ENCODE measurements at regions not wholly inside any gene's neighbourhood (a gene's known extent, or its start where the extent isn't known, plus 50 kb on each side); places are given as distances from the start of the nearest gene placed in this dataset.

DNA sequence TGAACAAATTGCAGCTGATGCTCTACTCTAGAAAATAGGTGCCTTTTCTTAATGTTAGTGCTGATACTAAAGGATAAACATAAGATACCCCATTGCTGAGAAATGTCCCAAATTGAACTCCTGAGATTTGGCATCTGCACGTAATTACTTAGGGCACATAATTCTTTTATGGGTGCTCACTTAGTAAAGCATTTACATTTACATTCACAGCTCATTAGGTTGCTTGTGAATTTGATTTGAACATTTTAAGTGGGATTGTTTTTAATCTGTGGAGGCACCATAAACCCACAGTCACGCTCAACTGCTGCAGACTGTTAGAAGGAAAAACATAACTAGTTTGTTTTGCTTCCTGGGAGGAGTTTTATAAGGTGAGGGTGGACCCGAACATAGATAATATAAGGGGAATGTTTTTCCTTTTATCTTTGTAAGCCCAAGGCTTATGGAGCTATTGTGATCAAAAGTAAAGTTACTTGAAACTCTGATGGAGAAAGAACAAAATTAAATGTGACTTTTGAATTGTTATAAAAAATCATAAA lies 560.8 kb downstream of the REEP3 start:
- DNase-seq (ENCODE audit: low read depth): no peak
- H3K4me3 ChIP-seq (ENCODE audit: low read depth, low read length): no peak overlapping the region

DNA sequence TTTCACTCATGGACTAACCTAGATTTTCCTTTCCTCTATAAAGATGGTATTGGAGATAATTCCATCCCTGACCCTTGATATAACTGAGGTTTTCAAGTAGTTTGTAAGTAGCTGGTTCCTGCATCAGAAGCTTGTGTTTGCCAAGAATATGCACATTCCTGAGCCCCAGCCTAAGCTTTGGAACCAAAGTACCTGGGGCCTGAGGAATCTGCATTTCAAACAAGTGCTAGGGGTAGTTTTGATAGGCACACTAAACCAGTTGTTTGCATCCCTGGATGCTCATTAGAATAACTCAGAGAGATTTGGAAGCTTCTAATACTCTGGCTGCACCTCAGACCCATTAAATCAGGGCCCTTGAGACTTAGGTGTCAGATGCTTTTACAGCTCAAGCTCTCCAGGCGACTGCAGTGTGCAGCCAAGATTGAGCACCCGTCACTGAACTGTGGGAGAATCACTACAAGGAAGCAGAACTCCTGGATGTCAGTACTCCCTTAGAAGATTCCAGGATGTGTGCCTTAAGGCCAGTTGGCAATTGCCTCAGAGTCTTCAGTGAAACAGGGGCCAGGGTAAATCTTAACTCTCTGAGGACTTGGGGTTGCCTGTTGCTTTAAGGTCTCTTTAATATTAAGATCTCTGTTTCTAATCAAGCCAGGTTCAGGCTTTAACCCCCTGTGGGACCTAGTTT lies 565.0 kb downstream of the REEP3 start:
- DNase-seq (ENCODE audit: low read depth): no peak
- H3K4me3 ChIP-seq (ENCODE audit: low read depth, low read length): no peak overlapping the region

DNA sequence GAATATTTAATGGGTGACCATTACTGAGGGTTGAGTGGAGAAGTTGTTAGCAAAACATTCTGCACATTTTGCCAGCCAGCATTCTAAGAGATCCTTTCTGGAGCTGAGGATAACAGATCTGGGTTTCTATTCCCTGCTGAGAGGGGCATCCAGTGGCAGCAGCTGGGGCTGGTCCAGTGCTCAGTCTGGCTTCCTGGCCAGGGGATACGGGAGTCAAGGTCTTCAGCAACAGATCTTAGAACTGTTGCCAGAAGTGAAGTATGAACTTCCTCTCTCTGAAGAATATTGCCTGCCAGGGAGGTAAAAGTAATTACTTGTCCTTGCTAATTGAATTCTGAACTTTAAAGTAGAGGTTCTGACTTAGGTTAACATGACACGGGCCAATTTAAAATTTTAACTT lies 568.4 kb downstream of the REEP3 start:
- DNase-seq (ENCODE audit: low read depth): no peak
- no peak overlapping the region for H3K4me3 ChIP-seq (ENCODE audit: low read depth, low read length)

DNA sequence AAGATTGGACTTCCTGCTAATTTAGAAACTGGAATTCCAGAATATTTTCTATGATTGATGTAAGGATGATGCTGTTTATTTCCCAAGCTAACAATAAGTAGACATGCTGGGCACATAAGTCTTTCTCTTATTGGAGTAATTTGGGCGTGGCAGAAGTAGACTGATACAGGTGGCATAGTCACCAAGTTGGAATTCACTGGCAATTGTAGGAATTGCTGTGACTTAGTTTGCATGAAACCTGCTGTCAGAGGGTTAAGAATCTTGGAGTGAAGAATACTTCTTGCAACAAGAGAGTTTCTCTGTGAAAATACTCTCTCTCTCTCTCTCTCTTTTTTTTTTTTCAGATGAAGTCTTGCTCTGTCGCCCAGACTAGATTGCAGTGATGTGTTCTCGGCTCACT lies 569.7 kb downstream of the REEP3 start:
- H3K4me3 ChIP-seq (ENCODE audit: low read depth, low read length): no peak overlapping the region
- DNase-seq (ENCODE audit: low read depth): no peak

DNA sequence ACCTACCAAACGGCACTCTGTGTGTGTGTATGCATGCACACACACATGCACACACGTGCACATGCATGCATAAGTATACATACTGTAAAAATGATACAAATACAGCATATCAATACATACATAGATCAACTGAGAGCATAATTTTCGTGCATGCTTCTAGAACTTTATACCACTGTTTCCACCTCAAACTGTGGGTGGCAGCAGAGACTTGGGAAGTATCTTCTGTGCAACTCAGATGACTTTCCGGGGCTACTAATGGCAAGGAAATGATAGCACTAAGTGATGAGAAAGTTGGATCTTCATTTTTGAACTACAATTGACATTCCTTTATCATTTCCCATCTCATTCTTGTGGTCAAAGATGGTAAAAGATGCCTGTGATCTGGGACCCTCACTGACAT lies 570.7 kb downstream of the REEP3 start:
- H3K4me3 ChIP-seq (ENCODE audit: low read depth, low read length): no peak overlapping the region
- DNase-seq (ENCODE audit: low read depth): no peak

DNA sequence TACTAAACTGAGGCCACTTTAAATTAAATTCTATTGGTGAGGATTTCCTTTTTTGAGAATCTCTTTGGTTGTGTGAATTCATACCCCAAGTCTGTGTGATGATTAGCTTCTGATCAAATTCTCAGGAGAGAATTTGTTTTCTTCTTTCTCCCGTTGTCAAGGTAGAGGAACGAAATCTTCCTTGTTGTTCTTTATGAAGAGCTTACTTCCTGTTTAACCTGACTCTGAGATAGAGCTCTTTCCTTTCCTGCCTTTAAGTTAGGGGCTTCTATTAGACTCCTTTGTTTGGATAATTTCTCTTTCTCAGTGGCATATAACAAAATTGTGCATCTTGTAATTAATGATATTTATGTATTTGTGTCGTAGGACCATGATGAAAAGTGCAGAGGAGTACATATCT lies 572.1 kb downstream of the REEP3 start:
- H3K4me3 ChIP-seq (ENCODE audit: low read depth, low read length): no peak overlapping the region
- DNase-seq (ENCODE audit: low read depth): no peak

DNA sequence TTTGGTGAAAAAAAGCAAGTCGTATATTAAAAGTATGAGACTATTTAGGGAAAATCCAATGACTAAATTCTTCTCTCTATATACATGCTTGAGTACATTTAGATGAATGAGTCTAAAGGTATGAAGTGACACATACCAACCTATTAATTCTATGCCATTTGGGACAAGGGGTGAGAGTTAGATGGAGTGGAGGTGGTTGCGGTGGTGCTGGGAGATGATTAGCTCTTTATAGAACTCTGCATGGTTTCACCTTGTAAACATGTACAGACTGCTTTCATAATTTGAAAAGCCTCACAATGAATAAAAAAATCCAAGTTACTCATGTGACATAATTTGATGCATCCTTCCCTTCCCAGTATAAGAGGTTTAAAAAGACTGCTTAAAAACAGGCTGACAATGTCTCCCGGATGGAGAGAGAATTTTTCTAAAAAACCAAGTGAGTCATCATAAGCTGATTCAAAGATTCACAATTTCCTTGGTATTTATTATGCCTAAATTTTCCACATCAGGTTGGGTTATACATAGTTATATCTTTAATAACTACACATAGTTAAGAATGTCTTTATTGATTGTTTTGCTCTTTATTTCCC lies 572.8 kb downstream of the REEP3 start:
- H3K4me3 ChIP-seq (ENCODE audit: low read depth, low read length): no peak overlapping the region
- no peak for DNase-seq (ENCODE audit: low read depth)

DNA sequence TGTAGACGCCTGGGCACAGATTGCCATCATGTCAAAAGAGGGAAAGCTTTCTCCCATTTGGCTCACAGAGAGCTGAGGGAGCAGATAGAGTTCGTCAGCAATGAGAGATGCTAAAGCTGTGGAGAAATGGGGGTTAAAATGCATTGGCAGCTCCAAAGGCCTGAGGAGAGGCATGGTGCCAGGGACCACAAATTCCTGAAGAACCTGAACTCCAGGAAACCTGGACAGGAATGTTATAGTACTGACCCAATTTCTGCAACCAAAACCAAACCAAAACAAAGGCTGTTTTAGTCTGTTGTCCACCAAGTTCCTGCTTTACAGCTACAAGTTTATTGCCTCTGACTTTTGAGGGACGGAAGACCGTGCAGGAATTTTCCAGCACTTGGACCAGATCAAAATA lies 575.7 kb downstream of the REEP3 start:
- H3K4me3 ChIP-seq (ENCODE audit: low read depth, low read length): no peak overlapping the region
- DNase-seq (ENCODE audit: low read depth): no peak

DNA sequence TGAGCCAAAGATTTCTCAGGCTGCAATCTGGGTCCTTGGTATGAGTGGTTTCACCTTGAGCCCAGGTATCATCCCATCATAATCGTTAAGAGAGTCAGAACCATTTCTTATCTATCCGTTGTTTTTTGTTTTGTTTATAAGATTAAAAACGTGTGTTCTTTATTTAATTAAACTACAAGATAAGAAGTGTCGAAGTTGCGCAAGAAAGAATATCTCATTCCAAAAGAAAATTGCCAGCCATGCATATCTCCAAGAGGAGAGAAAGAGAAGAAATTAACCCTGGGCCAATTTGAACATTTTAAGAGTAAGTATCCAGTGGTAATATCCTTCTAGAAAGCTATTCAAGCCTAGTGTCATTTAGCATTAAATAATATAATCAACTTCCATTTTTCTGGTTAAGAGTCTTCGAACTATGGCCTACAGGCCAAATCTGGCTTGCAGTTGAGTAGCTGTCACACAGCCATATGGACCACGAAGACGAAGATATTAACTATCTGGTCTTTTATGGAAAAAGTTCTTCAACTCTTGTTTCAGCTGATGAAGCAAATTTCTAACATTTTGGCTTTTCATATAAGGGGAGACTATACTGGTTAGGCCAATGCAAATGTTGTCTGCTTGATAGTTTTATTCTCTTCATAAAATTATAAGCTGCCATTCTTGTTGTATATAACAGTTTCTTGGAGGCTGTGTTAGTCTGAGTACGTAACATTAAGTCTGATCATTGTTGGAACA lies 576.4 kb downstream of the REEP3 start:
- H3K4me3 ChIP-seq (ENCODE audit: low read depth, low read length): no peak overlapping the region
- no peak for DNase-seq (ENCODE audit: low read depth)

DNA sequence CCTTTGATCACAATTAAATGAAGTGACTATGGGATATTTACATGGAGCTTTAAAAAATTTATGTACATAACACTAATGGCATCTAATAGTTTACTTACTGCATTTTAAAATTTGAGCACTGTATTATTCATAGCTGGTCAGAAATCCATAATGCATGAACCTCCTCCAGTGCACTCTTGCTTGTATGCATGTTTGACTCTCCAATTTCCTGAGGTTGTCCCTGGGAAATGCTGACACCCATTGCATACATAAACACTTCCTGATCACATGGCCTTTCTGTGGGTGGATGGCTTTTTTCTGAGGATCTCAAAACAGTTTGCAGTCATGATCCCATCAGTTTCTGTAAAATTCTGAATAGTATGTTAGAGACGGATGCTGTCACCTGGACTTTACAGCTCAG lies 577.8 kb downstream of the REEP3 start:
- DNase-seq (ENCODE audit: low read depth): no peak
- no peak overlapping the region for H3K4me3 ChIP-seq (ENCODE audit: low read depth, low read length)

DNA sequence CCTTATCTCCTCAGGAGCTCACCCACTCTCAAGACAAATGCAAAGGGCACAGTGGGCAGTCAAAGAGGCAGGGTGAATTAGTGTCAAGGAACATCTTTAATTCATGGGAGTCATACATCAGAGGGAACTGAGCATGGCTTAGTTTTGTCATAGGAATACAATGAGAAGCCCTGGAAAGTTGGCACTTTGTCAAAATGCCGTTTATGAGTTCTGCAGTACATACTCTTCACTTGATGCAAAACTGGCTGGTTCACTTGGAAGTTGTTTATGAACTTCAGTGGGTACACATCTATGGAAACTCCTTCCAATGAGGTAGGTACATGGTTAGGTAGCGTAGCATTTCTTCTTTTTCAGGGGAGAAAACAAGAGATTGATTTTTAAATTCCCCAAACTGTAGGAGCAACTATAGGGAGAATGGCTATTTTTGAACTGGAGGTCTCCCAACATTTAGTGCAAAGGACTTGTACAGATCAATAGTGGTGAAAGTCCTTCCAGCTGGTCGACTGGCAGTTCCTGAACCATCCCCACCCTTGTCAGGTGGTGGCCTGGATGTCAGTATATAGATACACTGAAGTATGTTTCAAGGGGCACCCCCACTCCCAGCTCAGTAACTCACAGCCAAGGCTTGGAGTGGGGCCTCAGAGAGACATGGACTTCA lies 580.5 kb downstream of the REEP3 start:
- DNase-seq (ENCODE audit: low read depth): no peak
- no peak overlapping the region for H3K4me3 ChIP-seq (ENCODE audit: low read depth, low read length)

DNA sequence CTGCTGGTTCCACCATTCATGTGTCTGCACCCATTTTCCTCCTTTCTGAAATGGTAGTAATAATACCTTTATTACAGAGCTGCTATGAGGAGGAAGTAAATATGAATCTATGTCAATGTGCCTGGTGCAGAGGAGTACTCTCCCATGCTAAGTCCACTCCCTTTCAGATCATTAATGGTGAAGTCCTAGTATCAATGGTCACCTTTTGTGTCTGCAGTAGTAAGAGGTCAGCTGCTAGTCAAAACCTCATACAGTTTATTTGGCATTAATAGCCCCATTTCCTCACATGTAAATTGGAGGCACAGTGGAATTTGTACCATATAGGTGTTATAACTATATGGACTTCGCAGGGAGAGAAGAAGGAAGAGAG lies 581.0 kb downstream of the REEP3 start:
- no peak overlapping the region for H3K4me3 ChIP-seq (ENCODE audit: low read depth, low read length)
- no peak for DNase-seq (ENCODE audit: low read depth)

DNA sequence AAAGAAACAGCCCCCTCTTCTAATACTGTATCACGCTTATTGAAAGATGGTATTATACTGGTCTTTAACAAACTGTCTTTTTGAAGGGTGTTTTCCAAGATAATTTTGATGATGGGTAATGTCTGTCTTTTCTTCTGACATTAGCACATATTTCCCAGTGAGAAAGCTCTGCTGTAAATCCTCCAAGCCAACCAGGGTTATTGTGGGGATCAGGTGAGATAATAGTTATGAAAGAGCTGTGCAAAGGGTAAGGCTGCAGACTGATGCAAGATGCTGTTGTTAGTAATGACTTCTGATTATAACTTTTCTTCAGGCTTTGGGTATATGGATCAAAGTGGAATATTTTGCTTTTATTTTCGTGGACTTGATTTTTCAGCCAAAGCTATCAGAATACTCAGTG lies 581.7 kb downstream of the REEP3 start:
- H3K4me3 ChIP-seq (ENCODE audit: low read depth, low read length): no peak overlapping the region
- DNase-seq (ENCODE audit: low read depth): no peak

DNA sequence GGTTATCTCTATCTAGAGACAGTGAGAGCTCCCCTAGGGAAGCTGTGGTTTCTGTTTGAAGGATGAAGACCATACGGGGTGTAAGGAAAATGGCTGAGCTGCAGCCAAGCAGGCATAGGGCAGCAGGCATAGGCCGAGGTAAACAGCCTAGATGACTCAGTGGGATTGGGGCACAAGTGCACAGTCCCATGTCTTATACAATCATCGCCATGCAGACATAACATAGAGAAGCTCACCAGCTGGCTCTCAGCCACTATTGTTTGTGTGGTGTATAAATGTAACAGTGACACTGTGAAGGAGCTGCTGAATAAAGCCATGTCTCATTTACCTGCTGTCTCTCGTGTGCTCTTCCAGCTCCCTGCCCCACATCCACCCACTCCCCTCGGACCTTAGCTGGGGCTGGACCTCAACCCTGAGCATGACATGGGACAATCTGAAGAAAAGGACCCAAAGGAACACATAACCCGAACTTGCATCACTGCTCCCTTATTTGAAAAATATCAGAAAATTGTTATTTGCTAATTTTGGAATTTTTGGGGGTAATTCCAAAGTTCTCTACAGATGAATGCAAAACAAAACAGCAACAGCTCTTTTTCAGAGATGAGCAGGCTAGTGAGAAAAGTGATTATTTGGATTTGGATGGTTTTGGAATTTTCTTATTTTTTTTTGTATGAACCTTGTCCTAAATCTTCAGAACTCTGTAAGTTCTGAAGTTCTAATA lies 582.7 kb downstream of the REEP3 start:
- DNase-seq (ENCODE audit: low read depth): no peak
- no peak overlapping the region for H3K4me3 ChIP-seq (ENCODE audit: low read depth, low read length)

DNA sequence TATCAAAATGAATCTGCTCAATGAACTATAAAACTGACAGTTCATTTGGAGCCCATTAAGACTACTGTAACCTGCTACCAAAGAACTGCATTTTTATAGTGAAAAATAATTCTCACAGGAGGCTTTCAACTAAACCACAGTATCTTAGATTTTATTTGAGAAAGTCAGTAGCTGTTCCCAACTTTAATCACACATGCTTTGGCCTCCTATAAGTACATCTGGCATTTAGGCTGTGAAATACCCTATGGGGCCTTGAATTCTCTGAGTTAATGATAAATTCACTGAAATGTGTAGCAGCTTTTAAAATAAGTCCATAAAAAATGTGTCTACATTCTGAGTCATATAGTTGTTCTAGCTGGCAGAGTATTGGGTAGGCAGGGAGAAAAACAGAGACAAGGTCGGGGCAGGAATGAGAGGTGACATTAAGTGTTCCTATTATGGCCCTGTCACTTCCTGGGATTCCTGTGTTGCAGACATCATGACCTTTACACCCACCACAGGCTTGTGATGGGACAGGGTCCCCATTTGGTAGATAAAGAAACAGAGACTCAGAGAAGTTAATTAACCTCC lies 588.8 kb downstream of the REEP3 start:
- no peak for DNase-seq (ENCODE audit: low read depth)
- H3K4me3 ChIP-seq (ENCODE audit: low read depth, low read length): no peak overlapping the region

DNA sequence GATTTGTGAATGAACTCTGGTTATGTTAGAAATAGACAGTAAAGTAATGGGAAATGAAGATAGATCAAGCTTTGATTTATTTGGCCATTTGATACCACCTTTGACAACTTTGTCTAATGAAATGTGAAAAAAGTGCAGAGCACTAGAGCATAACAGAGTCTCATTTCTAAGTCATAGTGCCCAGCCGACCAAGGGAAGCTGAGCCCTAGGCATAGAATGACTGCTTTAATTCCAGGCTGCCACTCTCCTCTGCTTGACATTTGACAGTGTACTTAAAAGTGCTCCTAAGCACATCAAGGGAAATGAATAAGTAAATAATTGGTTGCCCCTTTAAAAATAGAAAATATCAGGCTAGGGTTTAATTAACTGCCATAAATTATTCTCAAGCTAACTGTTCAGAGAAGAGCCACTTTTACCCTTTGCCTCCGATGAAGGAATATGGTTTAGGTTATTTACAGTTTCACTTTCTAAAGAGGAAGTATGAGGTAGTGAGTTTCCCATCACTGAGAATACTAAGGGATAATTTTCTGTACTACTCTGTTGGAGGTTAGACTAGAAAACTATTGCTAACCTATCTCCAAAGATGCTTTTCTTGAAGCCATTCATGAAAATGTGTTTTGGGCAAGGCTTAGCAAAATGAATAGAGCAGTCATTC lies 591.6 kb downstream of the REEP3 start:
- no peak for DNase-seq (ENCODE audit: low read depth)
- H3K4me3 ChIP-seq (ENCODE audit: low read depth, low read length): no peak overlapping the region

DNA sequence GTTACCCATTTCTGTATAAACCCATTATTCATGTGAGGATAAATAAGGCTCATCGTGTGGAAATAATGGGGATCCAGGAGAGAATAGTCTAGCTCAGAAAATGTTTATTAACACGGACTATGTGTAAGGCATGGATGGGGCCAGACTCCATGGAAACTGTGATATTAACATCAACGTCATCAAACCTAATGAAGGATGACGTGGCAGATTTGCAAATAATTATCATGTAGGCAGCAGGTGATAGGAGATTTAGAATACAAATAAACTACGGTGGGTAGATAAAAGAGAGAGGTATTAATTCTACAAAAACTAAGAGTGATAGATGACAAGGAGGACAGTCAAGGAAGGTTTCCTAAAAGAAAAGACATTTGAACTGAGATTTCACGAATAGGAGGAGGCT lies 592.2 kb downstream of the REEP3 start:
- no peak for DNase-seq (ENCODE audit: low read depth)
- no peak overlapping the region for H3K4me3 ChIP-seq (ENCODE audit: low read depth, low read length)

DNA sequence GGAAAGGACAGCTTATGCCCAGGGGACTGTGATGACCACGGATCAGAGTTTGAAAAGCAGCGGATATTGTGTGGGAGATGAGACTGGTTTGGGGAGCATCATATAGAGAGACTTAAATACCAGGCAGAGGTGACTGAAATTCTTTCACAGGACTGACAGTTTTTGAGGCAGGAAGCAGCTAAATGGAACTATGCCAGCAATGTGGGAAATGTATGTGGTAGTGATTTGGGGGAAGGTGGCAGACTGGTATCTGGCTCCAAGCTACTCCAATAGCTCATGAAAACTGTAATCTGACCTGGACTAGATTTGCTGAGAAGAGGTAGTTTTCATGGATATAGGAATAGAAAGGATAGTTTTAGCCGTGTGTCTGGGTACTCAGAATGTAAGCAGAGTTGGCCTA lies 592.6 kb downstream of the REEP3 start:
- no peak for DNase-seq (ENCODE audit: low read depth)
- H3K4me3 ChIP-seq (ENCODE audit: low read depth, low read length): no peak overlapping the region

DNA sequence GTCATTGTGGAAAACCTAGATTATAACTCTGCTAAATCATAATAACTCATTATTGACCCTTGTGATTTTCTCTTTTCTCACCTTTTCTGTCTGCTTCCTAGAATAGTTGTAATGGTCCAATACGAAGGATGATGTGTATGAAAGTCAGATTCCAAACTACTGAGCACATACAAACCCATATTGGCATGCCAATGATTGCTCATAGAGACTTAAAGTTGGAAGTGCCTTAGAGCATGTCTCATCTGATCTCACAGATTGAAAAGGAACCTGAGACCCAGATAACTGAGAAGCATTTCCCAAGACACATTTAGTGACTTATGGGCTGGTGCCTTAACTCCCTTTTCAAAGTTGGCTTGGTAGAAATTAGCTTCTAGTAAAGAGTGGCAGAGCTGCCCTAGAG lies 594.3 kb downstream of the REEP3 start:
- DNase-seq (ENCODE audit: low read depth): no peak
- H3K4me3 ChIP-seq (ENCODE audit: low read depth, low read length): no peak overlapping the region

Measured in skeletal muscle cell (primary cell).